VCaP (cell line): ENCODE measurements at regions not wholly inside any gene's neighbourhood (a gene's known extent, or its start where the extent isn't known, plus 50 kb on each side); places are given as distances from the start of the nearest gene placed in this dataset.

Experiments used
- H3K27ac ChIP-seq: fragments of 450-650 bp; 2 replicates; pipeline ENCODE4 v1.5.1; 2017
- TF ChIP-seq, protein P1 (sequence below): fragments of 450-650 bp; conservative IDR thresholded peaks from 2 replicates; pipeline ENCODE4 v1.5.1; 2017; ENCODE audit warnings: mild to moderate bottlenecking, moderate library complexity

DNA sequence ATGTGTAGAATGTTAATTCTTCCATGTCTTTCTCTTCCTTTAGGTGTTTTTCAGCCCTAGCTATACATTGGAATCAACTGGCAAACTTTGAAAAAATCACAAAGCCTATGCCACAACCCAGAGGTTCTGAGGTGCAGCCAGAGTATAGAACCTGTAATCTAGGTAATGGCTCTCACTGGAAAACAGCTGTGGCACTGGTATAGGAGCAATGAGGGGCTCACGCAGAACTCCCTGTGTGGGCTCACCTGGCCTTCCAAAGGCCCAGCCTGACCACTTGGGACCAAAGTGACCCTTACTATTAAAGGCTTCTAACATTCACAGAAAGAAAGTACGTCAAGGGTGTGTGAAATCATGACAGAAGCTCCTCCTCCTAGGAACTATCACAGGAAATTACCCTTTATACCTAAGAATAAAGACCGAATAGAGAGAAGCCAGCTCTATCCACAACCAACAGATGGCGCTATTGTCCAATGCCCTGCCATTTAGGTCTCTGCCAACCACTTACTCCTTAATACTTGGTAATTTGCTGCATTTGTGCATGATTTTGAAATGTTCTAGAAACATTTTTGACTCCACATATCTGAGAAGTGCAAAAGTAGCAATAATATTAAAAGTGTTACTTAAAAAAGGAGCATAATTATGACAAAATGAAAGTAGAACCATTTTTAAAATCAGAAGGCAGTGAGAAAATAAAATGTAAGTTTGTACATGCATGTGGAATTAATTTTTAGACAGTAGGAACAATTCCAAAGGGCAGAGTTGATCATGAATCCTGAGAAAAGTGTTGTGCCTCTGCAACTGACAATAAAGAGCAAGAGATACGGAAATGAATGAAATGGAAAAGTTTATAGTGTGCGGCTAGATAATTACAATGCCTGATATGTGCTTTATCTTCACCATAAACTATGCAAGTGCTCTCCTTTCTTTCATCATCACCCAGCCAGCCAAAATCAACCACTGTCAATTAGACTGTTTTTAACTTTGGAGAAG lies 93.1 kb upstream of the HAO2 start:
- TF ChIP-seq, protein P1, sequence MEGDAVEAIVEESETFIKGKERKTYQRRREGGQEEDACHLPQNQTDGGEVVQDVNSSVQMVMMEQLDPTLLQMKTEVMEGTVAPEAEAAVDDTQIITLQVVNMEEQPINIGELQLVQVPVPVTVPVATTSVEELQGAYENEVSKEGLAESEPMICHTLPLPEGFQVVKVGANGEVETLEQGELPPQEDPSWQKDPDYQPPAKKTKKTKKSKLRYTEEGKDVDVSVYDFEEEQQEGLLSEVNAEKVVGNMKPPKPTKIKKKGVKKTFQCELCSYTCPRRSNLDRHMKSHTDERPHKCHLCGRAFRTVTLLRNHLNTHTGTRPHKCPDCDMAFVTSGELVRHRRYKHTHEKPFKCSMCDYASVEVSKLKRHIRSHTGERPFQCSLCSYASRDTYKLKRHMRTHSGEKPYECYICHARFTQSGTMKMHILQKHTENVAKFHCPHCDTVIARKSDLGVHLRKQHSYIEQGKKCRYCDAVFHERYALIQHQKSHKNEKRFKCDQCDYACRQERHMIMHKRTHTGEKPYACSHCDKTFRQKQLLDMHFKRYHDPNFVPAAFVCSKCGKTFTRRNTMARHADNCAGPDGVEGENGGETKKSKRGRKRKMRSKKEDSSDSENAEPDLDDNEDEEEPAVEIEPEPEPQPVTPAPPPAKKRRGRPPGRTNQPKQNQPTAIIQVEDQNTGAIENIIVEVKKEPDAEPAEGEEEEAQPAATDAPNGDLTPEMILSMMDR, result peak; percentile 84
- peak overlapping the region; percentile 76 for H3K27ac ChIP-seq

DNA sequence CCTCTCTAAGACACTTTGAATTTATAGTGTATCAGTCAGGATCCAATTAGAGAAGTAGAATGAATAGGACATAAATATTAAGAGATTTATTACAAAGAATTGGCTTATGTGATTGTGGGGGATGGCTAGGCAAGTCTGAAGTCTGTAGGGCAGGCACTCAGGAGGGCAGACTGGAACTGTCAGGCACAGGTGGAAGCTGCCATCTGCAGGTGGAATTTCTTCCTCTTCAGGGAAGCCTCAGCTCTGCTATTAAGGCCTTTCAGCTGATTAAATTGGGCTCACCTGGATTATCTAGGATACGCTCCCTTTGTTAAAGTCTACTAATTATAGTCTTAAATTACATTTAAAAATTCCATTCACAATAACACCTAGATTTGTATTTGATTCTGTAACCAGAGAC lies 92.0 kb upstream of the HAO2 start:
- peak overlapping the region; percentile 76 for H3K27ac ChIP-seq
- TF ChIP-seq, protein P1, result peak; percentile 83

DNA sequence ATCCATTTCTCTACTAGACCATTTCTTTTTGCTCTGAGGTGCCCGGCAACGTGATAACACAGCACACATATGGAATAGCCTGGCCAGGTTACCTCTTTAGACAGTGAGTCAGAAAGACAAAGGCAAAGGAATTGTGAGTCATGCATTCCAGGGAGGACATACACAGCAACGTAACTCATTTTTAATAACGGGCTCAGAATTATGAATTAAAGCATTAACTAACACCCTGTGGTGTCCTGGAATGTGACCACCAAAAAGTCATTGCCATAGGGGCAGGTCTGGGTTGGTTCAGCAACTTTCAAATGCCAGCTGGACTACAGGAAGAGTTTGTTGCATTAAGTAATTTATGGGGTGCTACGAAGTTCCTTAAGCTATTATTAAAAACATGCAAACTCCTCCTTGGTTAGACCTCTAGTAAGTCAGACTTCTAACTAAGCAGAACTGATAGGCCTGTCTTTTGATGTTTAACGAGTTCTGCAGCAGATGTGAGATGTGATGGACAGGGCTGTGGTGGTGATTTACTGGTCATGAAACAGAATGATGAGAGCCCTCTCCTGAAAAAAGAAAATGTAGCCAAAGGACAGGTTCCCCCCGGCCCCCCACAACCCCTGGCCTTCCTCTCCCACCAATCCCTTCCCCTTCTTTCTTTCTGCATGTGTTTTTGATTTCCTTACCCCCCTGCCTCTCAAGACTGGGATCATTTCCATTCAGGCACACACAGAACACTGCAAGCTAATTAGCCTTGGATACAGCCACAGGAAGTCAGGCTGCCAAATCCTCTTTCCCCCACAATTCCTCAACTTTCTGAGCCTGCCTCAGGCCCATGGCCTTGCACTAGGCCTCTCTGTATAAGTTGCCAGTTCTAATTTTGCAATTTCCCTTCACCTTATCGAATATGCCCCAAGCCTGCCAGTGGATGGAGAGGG lies 88.9 kb upstream of the HAO2 start:
- H3K27ac ChIP-seq, result peak overlapping the region; percentile 16; the same call in 1 of the 2 replicates
- TF ChIP-seq, protein P1, result no peak

DNA sequence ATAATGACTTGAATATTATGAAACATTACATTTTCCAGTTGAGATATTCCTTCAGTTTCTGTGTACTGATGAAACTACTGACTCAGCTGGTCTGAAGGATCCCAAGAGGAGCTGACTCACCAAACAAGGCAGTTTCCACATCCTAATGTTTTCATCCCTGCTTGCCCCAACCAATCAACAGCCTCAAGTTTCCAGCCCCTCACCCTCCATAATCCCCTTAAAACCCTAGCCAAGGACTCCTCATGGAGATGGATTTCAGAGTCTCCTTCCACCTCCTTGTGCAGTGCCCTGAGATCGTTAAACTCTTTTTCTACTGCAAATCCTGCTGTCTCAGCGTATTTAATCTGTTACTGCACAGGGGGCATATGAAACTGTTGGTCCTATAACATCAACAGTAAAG lies 83.1 kb upstream of the HAO2 start:
- H3K27ac ChIP-seq, result no peak overlapping the region
- TF ChIP-seq, protein P1, result no peak

DNA sequence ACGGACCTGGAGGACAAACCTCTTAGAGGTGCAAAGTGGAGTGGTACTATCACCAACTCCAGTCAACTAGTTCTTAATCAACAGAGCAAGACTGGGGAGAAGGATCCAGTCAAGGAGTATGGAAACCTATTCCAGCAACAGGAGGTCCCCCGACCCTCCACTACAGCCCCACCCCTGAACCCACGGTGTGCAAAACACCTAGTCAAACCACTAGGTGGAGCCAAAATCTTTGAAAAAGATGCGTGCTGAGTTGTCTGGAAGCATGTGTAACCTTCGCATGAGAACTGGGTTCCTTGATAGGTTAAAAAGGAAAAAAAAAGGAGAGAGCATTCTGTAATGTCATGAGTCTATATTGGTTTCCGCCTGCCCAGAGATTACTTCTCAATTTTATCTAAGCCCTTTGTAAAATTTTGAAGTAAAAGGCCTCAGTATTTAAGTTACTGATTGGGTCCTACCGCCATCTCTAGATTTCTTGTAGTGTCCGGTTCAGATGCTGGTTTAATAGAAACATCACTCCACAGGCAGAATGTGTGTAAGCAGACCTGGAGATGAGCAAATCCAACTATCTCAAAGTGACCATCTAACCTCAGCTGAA lies 81.9 kb upstream of the HAO2 start:
- TF ChIP-seq, protein P1, result peak; percentile 68
- no peak overlapping the region for H3K27ac ChIP-seq

DNA sequence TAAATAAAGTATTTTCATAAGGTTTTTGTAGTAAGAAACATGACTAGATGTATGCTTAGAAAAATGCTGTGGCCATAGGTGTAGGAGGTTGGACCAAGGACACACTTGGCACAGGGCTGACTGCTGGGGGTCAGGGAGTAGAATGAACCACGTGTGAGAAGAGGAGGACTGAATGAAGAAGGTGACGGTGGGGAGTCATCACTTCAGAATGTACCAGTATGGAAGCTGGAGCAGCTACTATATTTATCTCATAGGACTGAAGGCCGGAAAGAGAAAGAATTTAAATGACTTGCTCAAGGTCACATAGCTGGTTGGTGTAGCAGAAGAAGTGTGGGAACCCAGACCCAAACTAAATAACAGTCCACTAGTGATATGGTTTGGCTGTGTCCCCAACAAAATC lies 79.8 kb upstream of the HAO2 start:
- TF ChIP-seq, protein P1, result no peak

More for the DNA sequence above, 79.8 kb upstream of the HAO2 start:
- H3K27ac ChIP-seq, result no peak overlapping the region
